Activated CD8-positive, alpha-beta memory T cell treated with anti-CD3 and anti-CD28 coated beads, Interleukin-2, amount 50 U/mL, for 1 hour (primary cell): ENCODE measurements at regions not wholly inside any gene's neighbourhood (a gene's known extent, or its start where the extent isn't known, plus 50 kb on each side); places are given as distances from the start of the nearest gene placed in this dataset.
"Not testable (repeated sequence)": the region's sequence is repeated elsewhere in the genome, so short reads cannot be mapped to it uniquely, and the experiment has no call there.

Experiments
- DNase-seq: peaks from one replicate; pipeline ENCODE4 v3.0.0-alpha.2; 2020; ENCODE audit errors: extremely low read depth

DNA sequence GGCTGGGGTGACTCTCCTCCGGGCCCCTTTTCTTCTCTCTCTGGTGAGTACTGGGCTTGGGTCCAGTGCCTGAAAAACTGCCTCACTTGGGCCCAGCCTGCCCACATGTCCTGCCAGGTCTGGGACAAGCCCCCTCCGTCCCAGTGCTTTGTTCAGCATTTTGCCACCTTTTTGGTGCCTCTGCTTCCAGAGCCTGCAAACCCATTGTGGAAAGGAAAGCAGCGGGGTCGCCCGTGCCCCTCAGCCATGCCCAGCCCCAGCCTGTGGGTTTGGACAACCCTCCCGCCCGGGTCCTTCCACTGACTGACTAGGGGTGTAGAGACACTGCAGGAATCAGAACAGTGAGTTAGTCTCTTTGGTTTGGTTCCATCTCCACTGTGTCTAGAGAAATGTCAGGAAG lies 140.7 kb upstream of the ALKAL2 start:
- DNase-seq = no peak

- DNase-seq = not testable (repeated sequence)
Measured at GRCh38 chr2:426696-427095, 138.8 kb upstream of the ALKAL2 start.

- no peak for DNase-seq
Measured at GRCh38 chr2:425947-426346, 138.1 kb upstream of the ALKAL2 start.

- no peak for DNase-seq
Measured at GRCh38 chr2:425243-425642, 137.4 kb upstream of the ALKAL2 start.

DNA sequence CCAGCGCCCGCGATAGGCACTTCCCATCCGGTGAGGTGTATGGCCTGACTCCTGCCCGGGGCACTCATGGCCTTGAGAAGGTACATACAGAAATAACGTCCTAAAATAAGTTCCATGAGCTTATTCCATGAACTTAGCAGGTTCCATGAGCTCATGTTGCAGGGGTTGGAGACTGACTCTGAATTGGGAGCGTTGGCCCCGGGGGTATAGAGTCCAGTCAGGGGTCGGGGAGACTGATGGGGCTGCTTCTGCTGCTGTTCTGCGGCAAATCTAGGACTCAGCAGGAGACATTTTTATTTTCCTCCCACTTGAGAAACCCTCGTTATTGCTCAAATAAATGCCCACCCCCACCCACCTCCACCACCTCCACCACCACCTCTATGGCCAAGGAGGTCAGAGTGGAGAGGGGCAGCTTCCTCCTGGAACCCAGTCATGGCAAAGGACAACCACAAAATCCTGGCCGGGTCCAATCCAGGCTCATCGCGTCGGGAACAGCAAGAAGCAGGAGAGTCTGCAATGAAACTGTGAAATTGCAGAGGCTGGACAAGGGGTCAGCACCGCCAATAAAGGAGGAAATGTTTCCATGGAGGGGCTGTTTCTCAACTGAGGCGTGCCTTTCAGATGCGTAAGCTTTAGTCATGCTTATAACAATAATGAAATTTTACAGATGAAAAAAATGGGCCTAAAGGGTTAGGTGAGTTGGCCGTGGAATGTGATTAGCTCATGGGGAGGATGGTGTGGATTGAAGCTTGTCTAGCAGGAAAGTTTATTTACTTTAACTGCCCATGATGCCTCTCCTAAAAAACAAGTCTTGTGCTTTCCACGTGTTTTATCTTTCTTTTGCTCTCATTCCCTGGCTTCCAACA lies 136.6 kb upstream of the ALKAL2 start:
- DNase-seq = no peak

GRCh38 chr2:423479-423878 lies 135.6 kb upstream of the ALKAL2 start:
- no peak for DNase-seq

DNA sequence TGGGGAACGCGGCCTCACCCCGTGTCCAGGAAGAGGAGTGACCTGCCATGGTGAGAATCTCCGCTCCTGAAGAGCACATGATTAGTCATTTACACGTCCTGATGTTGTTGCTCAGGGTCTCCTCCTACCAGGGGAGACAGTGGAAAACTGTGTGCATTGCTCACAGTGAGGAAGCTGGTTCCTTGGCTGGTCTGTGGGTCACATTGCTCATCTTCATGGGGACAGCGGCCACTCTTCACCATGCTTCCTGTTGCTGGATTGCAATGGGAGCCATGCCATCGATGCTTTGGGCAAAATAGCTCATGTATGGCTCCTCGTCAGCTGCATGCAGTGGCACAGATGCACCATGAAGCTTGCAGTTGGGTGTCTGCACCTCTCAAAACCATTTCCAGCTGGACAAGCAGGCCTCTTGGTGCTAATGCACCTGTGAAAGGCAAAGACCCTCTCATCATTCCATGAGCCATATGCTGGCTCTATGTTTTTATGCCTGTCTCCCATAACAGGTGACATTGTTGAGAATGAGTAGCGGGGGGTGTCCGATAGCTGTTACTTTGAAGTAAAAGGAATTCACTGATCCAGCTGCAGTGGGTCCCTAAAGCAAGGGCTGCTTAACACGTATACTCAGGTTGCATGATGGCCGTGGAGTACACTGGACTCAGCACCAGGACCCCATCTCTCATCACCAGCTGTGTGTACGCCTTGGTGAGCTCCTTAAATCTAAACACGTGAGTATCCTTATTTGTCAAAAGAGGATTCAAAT lies 135.0 kb upstream of the ALKAL2 start:
- DNase-seq = no peak

GRCh38 chr2:421406-421805 lies 133.5 kb upstream of the ALKAL2 start:
- DNase-seq = no peak

- no peak for DNase-seq
Measured at GRCh38 chr2:419687-420317, 131.9 kb upstream of the ALKAL2 start.

DNA sequence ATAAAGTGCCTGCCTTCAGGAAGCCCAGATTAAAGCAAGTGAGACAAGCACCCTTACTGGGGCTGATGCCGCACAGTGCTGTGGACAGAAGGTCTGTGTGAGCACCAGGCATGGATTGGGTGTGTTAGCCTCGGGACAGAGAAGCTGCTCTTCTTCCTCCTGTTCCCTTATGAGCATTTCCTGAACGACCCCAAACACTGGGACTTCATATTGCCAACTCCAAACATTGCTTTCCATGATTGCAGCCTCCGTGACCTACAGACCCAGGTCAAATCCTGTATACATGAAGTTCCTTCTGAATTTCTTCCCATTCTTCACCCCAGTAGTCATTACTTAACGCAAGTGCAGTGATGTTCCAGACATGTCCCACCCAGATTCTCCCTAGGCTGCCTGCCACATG lies 129.8 kb upstream of the ALKAL2 start:
- no peak for DNase-seq

- no peak for DNase-seq
Measured at GRCh38 chr2:417006-417405, 129.1 kb upstream of the ALKAL2 start.

GRCh38 chr2:415986-416610 lies 128.2 kb upstream of the ALKAL2 start:
- no peak for DNase-seq

- DNase-seq = no peak
Measured at GRCh38 chr2:409523-409922, 121.6 kb upstream of the ALKAL2 start.

DNA sequence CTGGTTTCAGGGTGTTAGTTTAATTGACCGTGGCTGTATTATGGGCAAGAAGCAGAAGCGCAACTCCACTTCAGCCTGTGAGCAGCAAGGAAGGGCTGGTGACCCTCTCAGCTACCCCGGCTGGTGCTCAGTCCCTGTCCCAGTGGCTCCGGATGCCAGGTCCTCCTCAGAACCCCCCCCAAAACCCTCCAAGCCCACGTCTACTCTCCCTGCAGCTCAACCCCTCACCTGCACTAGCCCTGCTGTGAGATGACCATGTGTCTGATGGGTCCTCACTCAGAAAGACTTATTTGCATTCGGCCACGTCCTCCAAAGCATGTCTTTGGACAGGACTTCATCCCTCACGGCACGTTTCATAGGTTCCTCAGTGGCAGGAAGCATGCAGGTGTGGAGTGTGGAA lies 119.7 kb upstream of the ALKAL2 start:
- DNase-seq = no peak

GRCh38 chr2:406876-407275 lies 119.0 kb upstream of the ALKAL2 start:
- no peak for DNase-seq

GRCh38 chr2:406231-406630 lies 118.3 kb upstream of the ALKAL2 start:
- no peak for DNase-seq

- no peak for DNase-seq
Measured at GRCh38 chr2:404581-404980, 116.7 kb upstream of the ALKAL2 start.

DNA sequence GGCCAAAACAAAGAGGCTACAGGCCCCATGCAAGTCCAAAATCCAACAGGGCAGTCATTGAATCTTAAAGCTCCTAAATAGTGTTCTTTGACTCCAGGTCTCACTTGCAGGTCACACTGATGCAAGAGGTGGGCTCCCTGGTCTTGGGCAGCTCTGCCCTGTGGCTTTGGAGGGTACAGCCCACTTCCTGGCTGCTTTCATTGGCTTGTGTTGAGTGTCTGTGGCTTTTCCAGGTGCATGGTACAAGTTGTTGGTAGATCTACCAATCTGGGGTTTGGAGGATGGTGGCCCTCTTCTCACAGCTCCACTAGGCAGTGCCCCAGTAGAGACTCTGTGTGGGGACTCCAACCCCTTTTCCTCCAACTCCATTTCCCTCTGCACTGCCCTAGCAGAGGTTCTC lies 115.8 kb upstream of the ALKAL2 start:
- DNase-seq = no peak

DNA sequence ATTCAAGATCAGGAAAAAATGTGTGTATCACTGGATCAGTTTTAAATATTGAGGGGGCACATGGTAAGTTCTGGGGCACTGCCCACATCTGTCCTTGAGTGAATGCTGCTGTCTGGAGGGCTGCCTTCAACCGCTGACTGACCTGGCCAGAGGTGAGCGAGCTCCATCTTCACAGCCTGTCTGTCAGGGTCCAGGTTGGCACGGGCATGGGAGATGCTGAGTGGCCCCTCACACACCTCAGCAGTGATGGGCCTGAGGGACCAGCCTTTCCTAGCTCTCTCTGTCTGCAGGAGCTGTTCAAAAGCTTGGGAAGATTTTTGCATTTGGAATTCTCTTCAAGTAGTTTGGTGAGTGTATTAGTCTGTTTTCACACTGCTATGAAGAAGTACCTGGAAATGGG lies 114.8 kb upstream of the ALKAL2 start:
- DNase-seq = no peak

DNA sequence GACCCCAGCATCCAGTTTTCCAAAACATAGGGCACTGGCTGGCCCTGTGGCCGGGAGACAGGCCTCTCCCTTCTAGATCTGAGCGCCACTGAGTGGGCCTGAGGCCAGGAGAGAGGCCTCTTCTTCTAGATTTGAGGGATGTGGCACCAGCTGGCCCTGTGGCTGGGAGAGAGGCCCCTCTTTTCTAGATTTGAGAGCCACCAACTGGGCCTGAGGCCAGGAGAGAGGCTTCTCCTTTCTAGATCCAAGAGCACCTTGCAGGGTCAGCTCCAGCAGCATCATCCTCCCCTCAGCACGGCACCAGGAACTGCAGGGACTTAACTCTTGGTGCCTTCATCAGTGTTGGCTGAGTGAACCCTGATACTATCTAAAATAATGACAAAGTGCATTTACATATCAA lies 114.3 kb upstream of the ALKAL2 start:
- no peak for DNase-seq

GRCh38 chr2:401019-401679 lies 113.3 kb upstream of the ALKAL2 start:
- DNase-seq = no peak

- DNase-seq = no peak
Measured at GRCh38 chr2:397926-398325, 110.0 kb upstream of the ALKAL2 start.
